Activated CD8-positive, alpha-beta T cell treated with anti-CD3 and anti-CD28 coated beads for 36 hours (primary cell): ENCODE measurements at regions not wholly inside any gene's neighbourhood (a gene's known extent, or its start where the extent isn't known, plus 50 kb on each side); places are given as distances from the start of the nearest gene placed in this dataset.

Source experiments
- ATAC-seq: fragments of 200-7000 bp; cut with Tn5 transposase; one replicate; pipeline ENCODE4 v1.10.0; 2021; ENCODE audit warnings: mild to moderate bottlenecking, moderate library complexity
- CTCF ChIA-PET: fragments of 350-600 bp; sonication (Branson Sonifier 250); formaldehyde crosslinking; loops from one replicate; lab custom pipeline; 2021; ENCODE audit warnings: antibody characterized with exemption; lab: Charles Lee
- POLR2A ChIA-PET: fragments of 350-600 bp; sonication (Branson Sonifier 250); formaldehyde crosslinking; loops from one replicate; lab custom pipeline; 2021; ENCODE audit warnings: antibody characterized with exemption; lab: Charles Lee
- DNase-seq: peaks from one replicate; pipeline ENCODE4 v3.0.0-alpha.2; 2020
- H3K27ac Mint-ChIP-seq: one replicate; pipeline ENCODE4 v1.8.0; 2021; ENCODE audit warnings: mild to moderate bottlenecking, mixed read lengths
- H3K27me3 Mint-ChIP-seq: one replicate; pipeline ENCODE4 v1.8.0; 2021; ENCODE audit warnings: mixed read lengths
- H3K36me3 Mint-ChIP-seq: one replicate; pipeline ENCODE4 v1.8.0; 2021; ENCODE audit warnings: low read depth, mixed read lengths
- H3K4me1 Mint-ChIP-seq: one replicate; pipeline ENCODE4 v1.8.0; 2021; ENCODE audit warnings: low read depth, mixed read lengths
- H3K4me3 Mint-ChIP-seq: one replicate; pipeline ENCODE4 v1.8.0; 2021; ENCODE audit warnings: mild to moderate bottlenecking, moderate library complexity, mixed read lengths
- H3K9me3 Mint-ChIP-seq: one replicate; pipeline ENCODE4 v1.8.0; 2021; ENCODE audit warnings: mixed read lengths
- intact Hi-C: fragments of 100-400 bp; cut with micrococcal nuclease; formaldehyde crosslinking; loops from one replicate; pipeline ENCODE4 v1.10.0; 2022
- TF ChIP-seq, protein P1 (sequence below): fragments of 200-600 bp; IDR thresholded peaks from one replicate; pipeline ENCODE4 v1.8.0; 2022; ENCODE audit warnings: antibody characterized with exemption, mild to moderate bottlenecking

GRCh38 chr7:51645702-51646298, 329.2 kb upstream of the COBL start:
- H3K27me3 Mint-ChIP-seq, result no peaks in the 10 kb centered on the region
- ChIA-PET POLR2A (no interaction called here), CTCF (no interaction called here)
- H3K4me1 Mint-ChIP-seq, result no peaks in the 10 kb centered on the region
- no peak overlapping the region for H3K27ac Mint-ChIP-seq
- H3K4me3 Mint-ChIP-seq, result no peak overlapping the region
- TF ChIP-seq, protein P1, sequence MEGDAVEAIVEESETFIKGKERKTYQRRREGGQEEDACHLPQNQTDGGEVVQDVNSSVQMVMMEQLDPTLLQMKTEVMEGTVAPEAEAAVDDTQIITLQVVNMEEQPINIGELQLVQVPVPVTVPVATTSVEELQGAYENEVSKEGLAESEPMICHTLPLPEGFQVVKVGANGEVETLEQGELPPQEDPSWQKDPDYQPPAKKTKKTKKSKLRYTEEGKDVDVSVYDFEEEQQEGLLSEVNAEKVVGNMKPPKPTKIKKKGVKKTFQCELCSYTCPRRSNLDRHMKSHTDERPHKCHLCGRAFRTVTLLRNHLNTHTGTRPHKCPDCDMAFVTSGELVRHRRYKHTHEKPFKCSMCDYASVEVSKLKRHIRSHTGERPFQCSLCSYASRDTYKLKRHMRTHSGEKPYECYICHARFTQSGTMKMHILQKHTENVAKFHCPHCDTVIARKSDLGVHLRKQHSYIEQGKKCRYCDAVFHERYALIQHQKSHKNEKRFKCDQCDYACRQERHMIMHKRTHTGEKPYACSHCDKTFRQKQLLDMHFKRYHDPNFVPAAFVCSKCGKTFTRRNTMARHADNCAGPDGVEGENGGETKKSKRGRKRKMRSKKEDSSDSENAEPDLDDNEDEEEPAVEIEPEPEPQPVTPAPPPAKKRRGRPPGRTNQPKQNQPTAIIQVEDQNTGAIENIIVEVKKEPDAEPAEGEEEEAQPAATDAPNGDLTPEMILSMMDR, result no peak
- ATAC-seq (no peak), DNase-seq (no peak)
- intact Hi-C loops, result no loop called here
- H3K36me3 Mint-ChIP-seq, result no peaks in the 10 kb centered on the region
- H3K9me3 Mint-ChIP-seq, result no peaks in the 10 kb centered on the region

- Mint-ChIP-seq H3K9me3 (no peaks in the 10 kb centered on the region), H3K4me3 (no peak overlapping the region), H3K36me3 (no peaks in the 10 kb centered on the region), H3K4me1 (no peaks in the 10 kb centered on the region), H3K27me3 (no peaks in the 10 kb centered on the region), H3K27ac (no peak overlapping the region)
- DNase-seq (no peak), ATAC-seq (no peak)
- ChIA-PET CTCF (no interaction called here), POLR2A (no interaction called here)
- intact Hi-C loops, result no loop called here
- TF ChIP-seq, protein P1, result no peak
Observed at GRCh38 chr7:51645255-51645654, 328.6 kb upstream of the COBL start.

GRCh38 chr7:51644216-51644615, 327.6 kb upstream of the COBL start:
- CTCF ChIA-PET, result no interaction called here
- H3K27ac Mint-ChIP-seq, result no peak overlapping the region
- intact Hi-C loops, result no loop called here
- no peaks in the 10 kb centered on the region for H3K36me3 Mint-ChIP-seq
- POLR2A ChIA-PET, result no interaction called here
- no peaks in the 10 kb centered on the region for H3K4me1 Mint-ChIP-seq
- DNase-seq (no peak), ATAC-seq (no peak)
- H3K9me3 Mint-ChIP-seq, result no peaks in the 10 kb centered on the region
- TF ChIP-seq, protein P1, result no peak
- no peaks in the 10 kb centered on the region for H3K27me3 Mint-ChIP-seq
- no peak overlapping the region for H3K4me3 Mint-ChIP-seq

DNA sequence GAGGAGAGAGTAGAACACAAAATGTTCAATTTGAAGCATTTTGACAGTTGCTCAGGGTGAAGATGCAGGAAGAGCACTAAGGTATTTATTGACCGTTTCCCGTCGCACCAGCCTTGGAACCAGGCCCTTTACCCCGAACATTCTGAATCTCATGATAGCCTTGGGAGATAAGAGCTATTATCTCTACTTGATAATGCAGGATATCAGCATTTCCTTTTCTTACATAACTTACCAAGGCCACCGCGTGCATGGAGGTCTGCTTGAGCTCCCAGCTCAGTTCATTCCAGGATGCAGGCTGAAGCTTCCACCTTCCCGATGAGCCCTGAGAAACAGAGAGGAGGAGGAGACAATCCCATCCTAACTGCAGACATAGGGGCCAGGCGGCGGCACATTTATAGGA, 324.2 kb upstream of the COBL start:
- H3K36me3 Mint-ChIP-seq, result no peaks in the 10 kb centered on the region
- H3K4me3 Mint-ChIP-seq, result no peak overlapping the region
- intact Hi-C loops, result no loop called here
- H3K27ac Mint-ChIP-seq, result no peak overlapping the region
- ChIA-PET POLR2A (no interaction called here), CTCF (no interaction called here)
- TF ChIP-seq, protein P1, result no peak
- no peaks in the 10 kb centered on the region for H3K27me3 Mint-ChIP-seq
- DNase-seq (no peak), ATAC-seq (no peak)
- H3K9me3 Mint-ChIP-seq, result no peaks in the 10 kb centered on the region
- H3K4me1 Mint-ChIP-seq, result no peaks in the 10 kb centered on the region

- H3K27me3 Mint-ChIP-seq, result no peaks in the 10 kb centered on the region
- H3K4me3 Mint-ChIP-seq, result no peak overlapping the region
- CTCF ChIA-PET, result interaction anchor here (0.7 kb wide), 1 partner anchor 13 kb away, joined by 3 read pairs; no protein-coding TSS in a partner anchor
- POLR2A ChIA-PET, result no interaction called here
- H3K9me3 Mint-ChIP-seq, result no peaks in the 10 kb centered on the region
- TF ChIP-seq, protein P1, result no peak
- H3K36me3 Mint-ChIP-seq, result no peaks in the 10 kb centered on the region
- no peaks in the 10 kb centered on the region for H3K4me1 Mint-ChIP-seq
- H3K27ac Mint-ChIP-seq, result no peak overlapping the region
- intact Hi-C loops, result no loop called here
- ATAC-seq (no peak), DNase-seq (no peak)
Observed at GRCh38 chr7:51639661-51640334, 323.2 kb upstream of the COBL start.
